NT2/D1 (cell line): ENCODE measurements at regions not wholly inside any gene's neighbourhood (a gene's known extent, or its start where the extent isn't known, plus 50 kb on each side); places are given as distances from the start of the nearest gene placed in this dataset.

Experiments
- YY1 ChIP-seq: IDR thresholded peaks from 2 replicates; pipeline ENCODE4 v1.6.1; 2011; ENCODE audit not compliant: insufficient read length, insufficient read depth
- ZNF274 ChIP-seq: IDR thresholded peaks from 2 replicates; pipeline ENCODE4 v1.6.1; 2011; ENCODE audit warnings: mild to moderate bottlenecking, low read depth, low read length

DNA sequence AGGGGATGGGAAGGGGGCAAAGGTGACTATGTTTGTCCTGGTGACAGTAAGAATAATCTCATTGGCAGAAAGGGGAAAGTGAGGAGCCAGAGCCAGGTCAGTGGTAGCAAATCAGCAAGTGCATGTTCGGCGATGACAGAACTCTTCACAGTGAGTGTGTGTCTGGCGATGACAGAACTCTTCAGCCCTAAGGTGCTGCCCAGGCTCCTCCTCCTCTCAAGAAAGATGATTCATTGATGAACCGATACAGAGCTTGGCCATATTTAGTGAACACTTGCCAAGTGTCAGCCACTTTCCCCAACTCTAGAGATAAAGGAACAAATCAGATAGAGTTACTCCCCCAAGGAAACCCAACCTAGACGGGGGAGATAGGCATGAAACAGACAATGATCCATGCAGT, 199.3 kb upstream of the UBL3 start:
- no peak for TF ChIP-seq ZNF274
- TF ChIP-seq YY1 = no peak
